GM23338 (cell line): ENCODE measurements at regions not wholly inside any gene's neighbourhood (a gene's known extent, or its start where the extent isn't known, plus 50 kb on each side); places are given as distances from the start of the nearest gene placed in this dataset.

ENCODE experiments used
- ATAC-seq: fragments of 200-7000 bp; cut with Tn5 transposase; 3 replicates; pipeline ENCODE4 v1.9.1; 2020
- DNase-seq: peaks from one replicate; pipeline ENCODE4 v3.0.0-alpha.2; 2015; ENCODE audit warnings: low spot score
- H2AFZ ChIP-seq: fragments of 200-600 bp; sonication (generic); 2 replicates; pipeline ENCODE4 v1.8.0; 2016; ENCODE audit warnings: antibody characterized with exemption, mild to moderate bottlenecking, moderate library complexity
- H3F3A ChIP-seq: fragments of 200-600 bp; sonication (generic); replicated peaks from 2 replicates; pipeline ENCODE4 v1.8.0; 2017; ENCODE audit warnings: antibody characterized with exemption, mixed run types, low read depth
- H3K27ac ChIP-seq: fragments of 200-600 bp; sonication (generic); 2 replicates; pipeline ENCODE4 v1.6.1; 2016; ENCODE audit warnings: low read depth
- H3K27me3 ChIP-seq: fragments of 200-600 bp; sonication (generic); 2 replicates; pipeline ENCODE4 v1.8.0; 2016; ENCODE audit warnings: mild to moderate bottlenecking, mixed run types, moderate library complexity; ENCODE audit not compliant: insufficient read depth
- H3K36me3 ChIP-seq: fragments of 200-600 bp; sonication (generic); 2 replicates; pipeline ENCODE4 v1.8.0; 2016; ENCODE audit warnings: mild to moderate bottlenecking; ENCODE audit not compliant: insufficient read depth
- H3K4me1 ChIP-seq: fragments of 200-600 bp; sonication (generic); 2 replicates; pipeline ENCODE4 v1.8.0; 2016; ENCODE audit warnings: mild to moderate bottlenecking, moderate library complexity; ENCODE audit not compliant: insufficient read depth
- H3K4me2 ChIP-seq: fragments of 200-600 bp; sonication (generic); 2 replicates; pipeline ENCODE4 v1.7.1; 2017; ENCODE audit warnings: mixed run types
- H3K4me3 ChIP-seq: fragments of 200-600 bp; sonication (generic); 2 replicates; pipeline ENCODE4 v1.6.1; 2016; ENCODE audit warnings: mixed run types
- H3K79me2 ChIP-seq: fragments of 200-600 bp; sonication (generic); replicated peaks from 2 replicates; pipeline ENCODE4 v1.8.0; 2017; ENCODE audit warnings: mild to moderate bottlenecking; ENCODE audit not compliant: insufficient read depth
- H3K9me2 ChIP-seq: fragments of 200-600 bp; sonication (generic); 2 replicates; pipeline ENCODE4 v1.8.0; 2017; ENCODE audit not compliant: insufficient read depth
- H4K20me1 ChIP-seq: fragments of 200-600 bp; sonication (generic); replicated peaks from 2 replicates; pipeline ENCODE4 v1.8.0; 2017; ENCODE audit warnings: mild to moderate bottlenecking; ENCODE audit not compliant: insufficient read depth
- H3K27ac Mint-ChIP-seq: 2 replicates; pipeline ENCODE4 v1.8.0; 2020; ENCODE audit warnings: inconsistent platforms, mild to moderate bottlenecking, moderate library complexity, mixed read lengths
- H3K27me3 Mint-ChIP-seq: 3 replicates; pipeline ENCODE4 v1.8.0; 2022; ENCODE audit warnings: low read depth, mild to moderate bottlenecking, moderate library complexity, mixed read lengths, inconsistent platforms; ENCODE audit not compliant: insufficient read depth, poor library complexity
- H3K36me3 Mint-ChIP-seq: 3 replicates; pipeline ENCODE4 v1.8.0; 2021; ENCODE audit warnings: low read depth, mild to moderate bottlenecking, inconsistent platforms, moderate library complexity, mixed read lengths
- H3K4me1 Mint-ChIP-seq: 3 replicates; pipeline ENCODE4 v1.8.0; 2020; ENCODE audit warnings: mild to moderate bottlenecking, inconsistent platforms, mixed read lengths
- H3K4me3 Mint-ChIP-seq: 3 replicates; pipeline ENCODE4 v1.8.0; 2021; ENCODE audit warnings: moderate library complexity, mild to moderate bottlenecking, inconsistent platforms, mixed read lengths
- H3K9me3 Mint-ChIP-seq: 3 replicates; pipeline ENCODE4 v1.8.0; 2020; ENCODE audit warnings: moderate library complexity, mild to moderate bottlenecking, inconsistent platforms, mixed read lengths
- CREB1 ChIP-seq: fragments of 250-450 bp; sonication (Bioruptor Pico); IDR thresholded peaks from 2 replicates; pipeline ENCODE4 v1.5.0; 2020; ENCODE audit warnings: low read depth, mild to moderate bottlenecking, moderate library complexity
- CTCF ChIP-seq, 2 experiments: fragments of 200-600 bp in 1 of 2; sonication (generic) in 1 of 2; conservative IDR thresholded peaks; 2 replicates each; pipeline versions ENCODE4 v1.5.1 to v1.6.1; 2016 to 2017; ENCODE audit warnings: antibody characterized with exemption in 2 of 2, low read depth in 2 of 2, mild to moderate bottlenecking in 2 of 2, moderate library complexity in 1 of 2
- ETS1 ChIP-seq: IDR thresholded peaks from 2 replicates; pipeline ENCODE4 v1.6.1; 2016; ENCODE audit warnings: antibody characterized with exemption
- EZH2phosphoT487 ChIP-seq: fragments of 200-600 bp; sonication (generic); IDR thresholded peaks from one replicate; pipeline ENCODE4 v1.8.1; 2018; ENCODE audit warnings: antibody characterized with exemption; ENCODE audit not compliant: unreplicated experiment
- JUNB ChIP-seq: IDR thresholded peaks from one replicate; pipeline ENCODE4 v1.6.1; 2016; ENCODE audit warnings: antibody characterized with exemption; ENCODE audit not compliant: unreplicated experiment
- POLR2AphosphoS5 ChIP-seq: IDR thresholded peaks from 2 replicates; pipeline ENCODE4 v1.6.1; 2016; ENCODE audit warnings: antibody characterized with exemption, low read depth
- REST ChIP-seq: IDR thresholded peaks from one replicate; pipeline ENCODE4 v1.6.1; 2018; ENCODE audit warnings: antibody characterized with exemption; ENCODE audit not compliant: unreplicated experiment
- STAT1 ChIP-seq: IDR thresholded peaks from one replicate; pipeline ENCODE4 v1.6.1; 2016; ENCODE audit warnings: antibody characterized with exemption; ENCODE audit not compliant: unreplicated experiment
- ZNF331 ChIP-seq: fragments of 250-450 bp; sonication (Bioruptor Pico); IDR thresholded peaks from 2 replicates; pipeline ENCODE4 v1.5.0; 2020; ENCODE audit warnings: low read depth, mild to moderate bottlenecking, moderate library complexity

GRCh38 chr5:120298981-120299380 is 165.1 kb upstream of the PRR16 start (continued):
- no peak for TF ChIP-seq REST
- TF ChIP-seq ZNF331 (CRISPR knock-in tag): no peak

GRCh38 chr5:120304663-120305062 is 159.4 kb upstream of the PRR16 start:
- Histone ChIP-seq H3K9me2 (no peaks in the 10 kb centered on the region), H3K27me3 (no peaks in the 10 kb centered on the region), H3K4me3 (no peak overlapping the region), H2AFZ (0 out of 2 replicates have a peak overlapping the region, but pooled peaks have one; percentile 6), H3K4me2 (no peak overlapping the region), H3K4me1 (no peaks in the 10 kb centered on the region), H3K27ac (no peak overlapping the region), H3K79me2 (no peaks in the 10 kb centered on the region), H3K36me3 (no peaks in the 10 kb centered on the region), H3F3A (no peaks in the 10 kb centered on the region), H4K20me1 (no peaks in the 10 kb centered on the region)
- no peaks in the 10 kb centered on the region; the same call in 2 of the 3 replicates for H3K9me3 Mint-ChIP-seq
- no peaks in the 10 kb centered on the region for H3K27me3 Mint-ChIP-seq
- no peak overlapping the region for H3K27ac Mint-ChIP-seq
- no peak for ATAC-seq
- H3K36me3 Mint-ChIP-seq: no peaks in the 10 kb centered on the region
- no peak for DNase-seq
- H3K4me3 Mint-ChIP-seq: no peak overlapping the region
- no peaks in the 10 kb centered on the region for H3K4me1 Mint-ChIP-seq
- TF ChIP-seq JUNB (no peak), POLR2AphosphoS5 (no peak), ZNF331 (CRISPR knock-in tag) (no peak), STAT1 (no peak), ETS1 (no peak), REST (no peak), EZH2phosphoT487 (no peak), CTCF (conservative IDR thresholded peaks at IDR 0.05; ENCODE audit: low read depth in 2 of 2) (no peak), CREB1 (CRISPR knock-in tag) (no peak)
